Peyer's patch (tissue), 4 donors: ENCODE measurements at regions not wholly inside any gene's neighbourhood (a gene's known extent, or its start where the extent isn't known, plus 50 kb on each side); places are given as distances from the start of the nearest gene placed in this dataset.

Experiments
- POLR2A ChIP-seq, 2 donors: fragments of 450-650 bp; IDR thresholded peaks; one replicate each; pipeline ENCODE4 v1.5.1; 2017; ENCODE audit warnings: antibody characterized with exemption in 2 of 2, mild to moderate bottlenecking in 2 of 2, moderate library complexity in 2 of 2
- TF ChIP-seq, protein P1 (sequence below), 6 experiments: fragments of 450-650 bp in 4 of 6; fragments of 200-600 bp in 2 of 6; sonication (generic) in 1 of 6; IDR thresholded peaks; one replicate each; pipeline ENCODE4 v1.5.1; 2017 to 2019; ENCODE audit warnings: antibody characterized with exemption in 6 of 6, mild to moderate bottlenecking in 3 of 6, moderate library complexity in 1 of 6

DNA sequence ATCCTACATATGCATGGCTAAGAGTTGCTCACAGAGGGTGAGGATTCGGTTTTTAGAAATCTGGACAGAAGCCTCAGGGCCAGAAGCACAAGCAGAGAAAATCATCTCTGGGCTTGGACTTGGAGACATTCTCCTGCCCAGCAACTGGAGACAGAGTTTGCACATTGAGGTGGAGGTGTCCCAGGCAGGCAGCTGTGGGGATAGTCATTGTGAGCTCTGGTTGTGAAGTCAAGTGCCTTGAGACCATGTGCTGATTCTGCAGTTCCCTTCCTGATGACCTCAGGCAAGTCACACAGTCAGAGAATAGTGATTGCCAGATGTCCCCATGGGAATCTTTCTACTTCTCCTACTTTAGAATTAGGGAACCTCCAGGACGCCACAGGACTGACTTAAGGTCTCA is 108.4 kb upstream of the LDAH start:
- no peak for TF ChIP-seq POLR2A (IDR thresholded peaks at IDR 0.05)
- TF ChIP-seq, protein P1, sequence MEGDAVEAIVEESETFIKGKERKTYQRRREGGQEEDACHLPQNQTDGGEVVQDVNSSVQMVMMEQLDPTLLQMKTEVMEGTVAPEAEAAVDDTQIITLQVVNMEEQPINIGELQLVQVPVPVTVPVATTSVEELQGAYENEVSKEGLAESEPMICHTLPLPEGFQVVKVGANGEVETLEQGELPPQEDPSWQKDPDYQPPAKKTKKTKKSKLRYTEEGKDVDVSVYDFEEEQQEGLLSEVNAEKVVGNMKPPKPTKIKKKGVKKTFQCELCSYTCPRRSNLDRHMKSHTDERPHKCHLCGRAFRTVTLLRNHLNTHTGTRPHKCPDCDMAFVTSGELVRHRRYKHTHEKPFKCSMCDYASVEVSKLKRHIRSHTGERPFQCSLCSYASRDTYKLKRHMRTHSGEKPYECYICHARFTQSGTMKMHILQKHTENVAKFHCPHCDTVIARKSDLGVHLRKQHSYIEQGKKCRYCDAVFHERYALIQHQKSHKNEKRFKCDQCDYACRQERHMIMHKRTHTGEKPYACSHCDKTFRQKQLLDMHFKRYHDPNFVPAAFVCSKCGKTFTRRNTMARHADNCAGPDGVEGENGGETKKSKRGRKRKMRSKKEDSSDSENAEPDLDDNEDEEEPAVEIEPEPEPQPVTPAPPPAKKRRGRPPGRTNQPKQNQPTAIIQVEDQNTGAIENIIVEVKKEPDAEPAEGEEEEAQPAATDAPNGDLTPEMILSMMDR (IDR thresholded peaks at IDR 0.05): no peak
